Femur (tissue), 1 donor: ENCODE measurements at regions not wholly inside any gene's neighbourhood (a gene's known extent, or its start where the extent isn't known, plus 50 kb on each side); places are given as distances from the start of the nearest gene placed in this dataset.

Experiments used
- DNase-seq: peaks from one replicate; pipeline ENCODE4 v3.0.0-alpha.2; 2017

DNA sequence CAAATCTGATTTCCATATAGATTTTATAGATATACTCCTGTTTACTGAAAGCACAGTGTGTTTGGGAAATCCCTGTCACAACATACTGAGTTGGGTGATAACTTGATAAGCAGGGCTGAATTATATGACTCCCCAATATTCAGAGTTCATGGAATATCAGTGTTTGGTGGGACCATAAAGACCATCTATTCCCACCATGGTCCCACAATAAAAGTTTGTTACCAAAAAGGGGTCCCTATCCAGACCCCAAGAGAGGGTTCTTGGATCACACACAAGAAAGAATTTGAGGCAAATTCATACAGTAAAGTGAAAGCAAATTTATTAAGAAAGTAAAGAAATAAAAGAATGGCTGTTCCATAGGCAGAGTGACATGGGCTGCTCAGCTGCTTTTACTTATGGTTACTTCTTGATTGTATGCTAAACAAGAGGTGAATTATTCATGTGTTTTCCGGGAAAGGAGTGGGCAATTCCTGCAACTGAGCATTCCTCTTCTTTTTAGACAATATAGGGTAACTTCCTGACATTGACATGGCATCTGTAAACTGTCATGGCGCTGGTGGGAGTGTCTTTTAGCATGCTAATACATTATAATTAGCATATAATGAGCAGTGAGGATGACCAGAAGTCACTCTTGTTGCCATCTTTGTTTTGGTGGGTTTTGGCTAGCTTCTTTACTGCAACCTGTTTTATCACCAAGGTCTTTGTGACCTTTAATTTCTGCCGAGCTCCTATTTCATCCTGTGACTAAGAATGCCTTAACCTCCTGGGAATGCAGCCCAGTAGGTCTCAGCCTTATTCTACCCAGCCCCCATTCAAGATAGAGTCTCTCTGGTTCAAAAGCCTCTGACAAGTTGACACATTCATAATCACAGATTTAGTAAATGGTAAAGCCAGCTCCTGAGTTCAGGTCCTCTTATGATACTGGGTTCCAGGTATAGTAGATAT is 240.6 kb upstream of the PDGFD start:
- no peak for DNase-seq

DNA sequence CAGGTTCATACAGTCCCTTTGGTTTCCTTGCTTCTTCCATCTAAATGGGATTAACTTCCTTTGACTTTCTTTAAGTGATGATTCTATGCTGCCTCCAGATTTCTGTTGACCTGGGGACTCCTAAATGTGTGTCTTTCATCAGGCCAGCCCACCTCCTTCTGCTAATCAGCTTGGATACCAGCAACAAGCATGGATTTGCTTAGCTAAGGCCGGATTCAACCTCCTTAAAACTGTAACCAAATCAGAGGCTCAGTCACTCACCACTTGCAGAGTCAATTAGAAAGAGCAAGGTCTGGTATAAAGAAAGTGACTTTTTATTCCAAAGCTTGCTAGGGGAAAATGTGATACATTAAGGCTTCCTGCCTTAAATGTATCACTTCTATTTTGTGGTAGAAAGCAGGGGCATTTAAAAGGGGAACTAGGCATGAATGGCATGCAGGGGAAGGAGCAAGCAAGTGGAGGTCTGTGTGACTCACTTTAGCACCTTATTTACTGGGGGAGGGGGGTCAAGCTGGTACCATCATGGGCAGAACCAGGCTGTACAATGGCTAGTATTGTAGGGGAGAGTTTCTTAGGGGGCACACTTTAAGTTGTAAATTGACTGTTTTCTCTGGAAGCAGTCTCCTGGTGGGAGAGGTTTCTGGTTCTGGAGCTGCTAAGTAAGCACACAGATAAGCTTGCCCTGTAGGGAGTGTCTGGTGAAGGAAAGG is 239.0 kb upstream of the PDGFD start:
- no peak for DNase-seq

DNA sequence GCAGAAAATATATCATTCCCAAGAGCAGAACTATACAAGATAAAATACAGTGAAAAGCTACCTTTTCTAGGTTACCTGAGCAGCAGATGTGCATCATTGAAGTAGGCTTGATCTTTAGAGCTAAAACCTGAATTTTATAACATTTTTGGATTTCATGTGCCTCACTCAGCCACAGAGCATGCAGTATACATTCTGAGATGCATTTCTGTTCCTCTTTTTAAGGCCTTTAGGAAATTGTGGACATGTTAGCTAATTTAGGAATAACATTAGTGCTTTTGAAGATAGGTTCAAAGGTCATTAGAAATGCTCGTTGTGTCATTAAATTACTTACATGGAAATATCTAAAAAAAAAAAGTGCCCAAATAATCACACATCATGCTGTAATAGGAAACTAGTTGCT is 230.6 kb upstream of the PDGFD start:
- no peak for DNase-seq

DNA sequence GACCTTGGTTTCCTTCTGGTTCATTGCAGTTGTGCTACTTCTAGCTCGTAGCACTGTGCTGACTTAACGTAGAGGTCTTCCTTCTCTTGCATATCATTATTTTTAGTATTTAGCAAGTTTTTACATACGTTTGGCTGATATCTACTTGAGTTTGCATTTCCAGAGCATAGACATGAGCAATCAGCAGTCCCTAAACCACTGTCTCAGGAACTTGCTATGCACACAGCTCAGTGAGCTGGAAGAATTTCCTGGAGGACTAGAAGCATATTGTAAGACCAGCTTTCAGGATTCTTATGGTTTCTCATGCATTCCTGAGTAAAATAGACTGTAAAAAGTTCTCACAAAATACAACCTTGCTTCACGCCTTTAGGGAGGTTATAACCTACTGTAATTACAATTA is 226.7 kb upstream of the PDGFD start:
- DNase-seq = no peak

DNA sequence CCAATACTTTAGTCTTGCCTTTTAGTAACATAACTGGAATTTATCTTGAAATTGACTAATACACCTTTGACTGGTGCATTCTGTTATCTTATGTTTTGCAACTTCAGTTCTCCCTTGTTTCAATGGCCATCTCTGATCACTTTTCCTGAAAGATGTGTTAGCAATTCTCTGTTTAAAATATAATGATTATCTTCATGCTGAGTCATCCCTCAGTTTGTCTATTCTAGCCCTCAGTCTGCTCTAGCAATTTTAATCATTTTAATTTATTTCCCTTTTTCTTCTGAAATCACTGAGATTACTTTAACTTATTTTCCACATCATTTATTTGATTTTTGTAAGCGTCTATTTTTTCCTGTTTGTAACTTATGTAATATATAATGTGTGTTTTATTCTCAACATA is 221.9 kb upstream of the PDGFD start:
- DNase-seq = no peak

DNA sequence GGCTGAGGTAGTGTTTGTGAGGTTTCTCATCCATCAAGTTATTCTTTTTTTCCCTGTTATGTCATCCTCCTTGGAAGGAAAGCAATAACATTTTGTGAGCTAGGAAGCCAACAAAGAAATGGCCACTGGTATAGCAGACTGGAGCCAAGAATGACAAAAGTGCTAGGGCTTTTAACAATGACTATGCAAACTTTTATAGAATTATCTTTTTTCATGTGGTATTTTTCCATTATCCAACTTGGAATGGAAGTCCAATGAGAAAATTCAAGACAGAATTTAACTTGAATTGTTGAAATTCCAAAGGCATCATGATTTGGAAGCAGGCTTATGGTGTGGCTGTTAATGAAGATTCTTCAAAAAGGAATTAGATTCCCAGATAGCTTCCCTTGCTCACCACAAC is 216.4 kb upstream of the PDGFD start:
- DNase-seq = no peak

DNA sequence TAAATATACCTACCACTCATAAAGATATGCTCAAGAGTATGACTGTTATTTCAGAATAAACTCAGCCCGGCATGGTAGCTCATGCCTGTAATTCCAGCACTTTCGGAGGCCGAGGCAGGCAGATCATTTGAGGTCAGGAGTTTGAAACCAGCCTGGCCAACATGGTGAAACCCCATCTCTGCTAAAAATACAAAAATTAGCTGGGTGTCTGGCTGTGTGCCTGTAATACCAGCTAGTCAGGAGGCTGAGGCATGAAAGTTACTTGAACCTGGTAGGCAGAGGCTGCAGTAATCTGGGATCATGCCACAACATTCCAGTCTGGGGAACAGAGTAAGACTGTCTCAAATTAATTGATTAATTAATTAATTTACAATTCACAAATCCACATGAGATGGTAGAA is 208.2 kb upstream of the PDGFD start:
- DNase-seq = no peak

DNA sequence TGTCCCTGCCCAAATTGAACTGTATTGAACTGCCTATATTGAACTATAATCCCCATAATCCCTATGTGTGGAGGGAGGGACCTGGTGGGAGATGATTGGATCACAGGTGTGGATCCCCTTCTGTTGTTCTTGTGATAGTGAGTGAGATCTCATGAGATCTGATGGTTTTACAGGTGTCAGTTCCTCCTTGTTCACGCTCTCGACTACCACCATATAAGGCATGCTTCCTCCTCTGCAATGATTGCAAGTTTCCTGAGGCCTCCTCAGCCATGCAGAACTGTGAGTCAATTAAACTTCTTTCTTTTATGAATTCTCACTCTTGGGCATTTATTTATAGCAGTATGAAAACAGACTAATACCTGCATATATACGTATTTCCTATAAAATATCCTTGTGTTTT is 206.5 kb upstream of the PDGFD start:
- no peak for DNase-seq

DNA sequence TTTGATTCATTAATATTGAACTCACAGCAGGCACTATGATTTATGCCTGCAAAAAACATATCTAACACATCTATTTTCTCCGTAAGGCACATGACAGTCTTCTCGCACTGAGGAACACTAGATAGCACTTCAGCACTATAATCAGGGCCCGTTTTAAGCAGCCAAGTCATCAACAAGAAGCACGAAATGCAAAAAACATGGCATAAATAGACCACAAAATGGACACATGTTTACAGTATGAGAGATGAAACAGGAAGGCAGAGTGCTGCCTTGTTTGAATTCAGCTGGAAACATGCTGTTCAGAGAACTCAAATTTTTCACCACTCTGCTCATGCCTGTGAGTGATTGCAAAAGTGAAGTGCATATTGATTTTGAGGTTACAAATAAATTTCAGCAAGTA is 205.8 kb upstream of the PDGFD start:
- no peak for DNase-seq

DNA sequence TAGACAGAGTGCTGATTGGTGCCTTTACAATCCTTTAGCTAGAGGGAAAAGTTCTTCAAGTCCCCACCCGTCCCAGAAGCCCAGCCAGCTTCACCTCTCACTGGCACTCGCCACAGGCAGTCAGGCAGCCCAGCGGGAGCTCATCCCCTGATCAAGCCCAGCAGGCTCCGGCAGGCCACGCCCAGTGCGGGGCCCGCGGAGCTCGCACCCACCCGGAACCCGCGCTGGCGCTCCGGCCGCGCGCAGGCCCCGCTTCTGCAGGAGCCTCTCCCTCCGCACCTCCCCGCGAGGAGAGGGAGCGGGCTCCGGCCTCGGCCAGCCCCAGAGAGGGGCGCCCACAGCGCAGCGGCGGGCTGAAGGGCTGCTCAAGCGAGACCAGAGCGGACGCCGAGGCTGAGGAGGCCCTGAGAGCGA is 202.4 kb upstream of the PDGFD start:
- DNase-seq = no peak

DNA sequence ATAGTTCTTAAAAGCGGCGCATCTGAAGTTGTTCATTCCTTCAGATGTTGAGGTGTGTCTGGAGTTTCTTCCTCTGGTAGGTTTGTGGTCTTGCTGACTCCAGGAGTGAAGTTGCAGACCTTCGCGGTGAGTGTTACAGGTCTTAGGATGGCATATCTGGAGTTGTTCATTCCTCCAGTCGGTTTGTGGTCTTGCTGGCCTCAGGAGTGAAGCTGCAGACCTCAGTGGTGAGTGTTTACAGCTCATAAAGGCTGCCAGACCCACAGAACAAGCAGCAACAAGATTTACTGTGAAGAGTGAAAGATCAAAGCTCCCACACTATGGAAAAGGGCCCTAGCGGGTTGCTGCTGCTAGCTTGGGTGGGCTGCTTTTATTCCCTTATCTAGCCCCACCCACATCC is 201.7 kb upstream of the PDGFD start:
- no peak for DNase-seq

DNA sequence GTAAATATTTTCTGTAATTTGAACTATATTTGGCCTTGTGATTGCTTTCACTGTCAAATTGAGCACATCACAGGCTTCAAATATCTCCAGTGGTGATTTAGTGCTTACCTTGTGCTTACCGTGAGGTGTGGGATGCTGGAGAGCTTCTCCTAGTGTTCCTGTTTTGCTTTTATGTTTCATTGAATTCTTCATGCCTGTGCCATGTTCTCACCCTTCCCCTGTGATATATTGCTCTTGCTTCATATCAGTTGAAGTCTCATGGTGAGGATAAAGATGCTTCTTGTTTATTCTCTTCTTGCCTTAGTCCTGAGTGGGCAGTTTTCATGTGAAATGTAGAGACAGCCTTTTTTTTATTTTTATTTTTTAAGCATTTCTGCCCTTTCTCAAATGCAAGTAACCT is 198.0 kb upstream of the PDGFD start:
- no peak for DNase-seq

DNA sequence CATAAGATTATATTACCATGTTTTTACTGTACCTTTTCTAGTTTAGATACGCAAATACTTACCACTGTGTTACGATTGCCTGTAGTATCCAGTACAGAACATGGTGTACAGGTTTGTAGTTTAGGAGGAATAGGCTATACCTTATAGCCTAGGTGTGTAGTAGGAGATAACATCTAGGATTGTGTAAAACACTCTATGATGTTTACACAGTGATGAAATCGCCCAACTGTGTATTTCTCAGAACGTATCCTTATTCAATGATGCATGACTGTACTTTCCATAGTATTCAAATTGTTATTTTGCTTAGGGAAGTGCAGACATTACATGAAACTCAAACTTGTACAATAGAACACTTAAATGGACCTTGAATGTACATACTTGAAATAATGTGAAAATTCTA is 188.1 kb upstream of the PDGFD start:
- DNase-seq = no peak

DNA sequence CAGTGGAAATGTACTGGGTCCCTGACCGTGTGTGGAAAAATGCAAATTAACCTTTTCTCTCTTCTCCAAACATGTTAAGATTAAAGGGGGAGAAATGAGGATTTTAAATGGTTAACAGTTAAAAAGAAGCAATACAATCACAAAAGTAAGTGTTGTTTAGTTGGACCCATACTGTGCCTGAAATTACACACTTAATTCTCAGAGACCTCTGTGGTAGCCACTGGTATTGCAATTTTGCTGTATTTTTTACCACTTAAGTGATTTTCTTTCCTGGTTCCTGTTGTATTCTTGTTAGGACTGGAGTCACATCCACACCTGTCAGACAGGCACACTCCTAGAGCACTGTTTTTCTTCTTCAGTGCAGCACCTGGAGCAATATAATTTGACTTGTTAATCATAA is 179.6 kb upstream of the PDGFD start:
- no peak for DNase-seq

DNA sequence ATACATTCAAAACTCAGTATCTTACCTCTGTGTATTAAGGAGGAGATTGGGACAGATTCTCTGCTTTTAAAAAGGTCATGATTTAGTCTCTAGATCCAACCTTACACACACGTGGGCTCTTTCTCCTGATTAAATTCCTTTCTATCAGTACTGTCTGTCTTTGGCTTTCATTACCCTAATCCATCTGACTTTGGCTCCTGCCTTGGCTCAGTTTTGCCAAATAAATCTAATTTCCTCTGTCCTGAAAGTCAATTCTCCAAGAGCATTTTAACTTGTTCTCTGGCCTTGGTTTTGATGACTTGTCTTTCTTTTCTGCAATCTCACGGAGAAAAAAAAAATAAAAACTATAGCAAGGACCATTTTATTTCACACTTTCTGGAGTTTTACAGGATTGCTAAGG is 176.6 kb upstream of the PDGFD start:
- DNase-seq = no peak

DNA sequence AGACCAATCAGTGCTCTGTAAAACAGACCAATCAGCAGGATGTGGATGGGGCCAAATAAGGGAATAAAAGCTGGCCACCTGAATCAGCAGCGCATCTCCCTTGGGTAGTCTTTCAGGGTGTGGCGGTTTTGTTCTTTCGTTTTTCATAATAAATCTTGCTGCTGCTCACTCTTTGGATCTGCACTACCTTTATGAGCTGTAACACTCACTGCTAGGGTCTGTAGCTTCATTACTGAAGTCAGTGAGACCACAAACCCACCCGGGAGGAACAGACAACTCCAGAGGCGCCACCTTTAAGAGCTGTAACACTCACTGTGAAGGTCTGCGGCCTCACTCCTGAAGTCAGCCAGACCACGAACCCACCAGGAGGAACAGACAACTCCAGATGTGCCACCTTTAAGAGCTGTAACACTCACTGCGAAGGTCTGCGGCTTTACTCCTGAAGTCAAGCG is 175.5 kb upstream of the PDGFD start:
- DNase-seq = no peak

DNA sequence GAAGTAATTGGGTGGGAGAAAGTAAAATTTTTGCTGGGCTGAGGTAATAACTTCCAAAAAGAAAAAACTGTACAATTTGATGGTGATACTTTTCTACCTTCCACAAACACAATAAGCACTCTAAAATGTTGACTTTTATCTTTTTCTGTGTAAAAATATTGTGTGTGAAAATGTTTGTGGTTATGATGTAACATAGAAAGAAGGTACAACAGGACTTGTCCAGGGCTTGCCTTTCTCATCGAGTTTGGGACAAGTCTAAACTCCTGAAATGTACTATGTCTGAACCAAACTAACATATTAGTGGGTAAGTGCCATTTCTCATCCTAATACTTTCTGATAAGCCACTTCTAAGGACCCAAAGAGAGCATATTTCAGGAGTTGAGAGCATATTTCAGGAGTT is 174.2 kb upstream of the PDGFD start:
- no peak for DNase-seq

DNA sequence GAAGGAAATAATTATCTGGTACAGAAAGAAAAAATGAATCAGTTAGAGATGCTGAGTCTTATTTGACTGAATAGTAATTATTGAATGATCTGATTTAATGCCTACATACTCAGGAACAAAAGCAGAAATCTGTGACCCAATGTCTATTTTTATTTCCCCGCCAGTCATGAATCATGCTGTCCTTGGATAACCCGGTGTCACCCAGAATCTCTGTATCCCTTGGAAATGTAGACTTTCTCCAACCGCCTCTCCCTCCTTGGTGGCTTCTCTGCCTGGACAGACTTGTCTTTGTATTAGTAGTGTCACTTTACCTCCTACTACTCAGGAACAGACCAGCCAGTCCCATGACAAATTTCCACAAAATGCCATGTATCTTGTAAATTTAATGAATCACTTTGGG is 173.3 kb upstream of the PDGFD start:
- no peak for DNase-seq

DNA sequence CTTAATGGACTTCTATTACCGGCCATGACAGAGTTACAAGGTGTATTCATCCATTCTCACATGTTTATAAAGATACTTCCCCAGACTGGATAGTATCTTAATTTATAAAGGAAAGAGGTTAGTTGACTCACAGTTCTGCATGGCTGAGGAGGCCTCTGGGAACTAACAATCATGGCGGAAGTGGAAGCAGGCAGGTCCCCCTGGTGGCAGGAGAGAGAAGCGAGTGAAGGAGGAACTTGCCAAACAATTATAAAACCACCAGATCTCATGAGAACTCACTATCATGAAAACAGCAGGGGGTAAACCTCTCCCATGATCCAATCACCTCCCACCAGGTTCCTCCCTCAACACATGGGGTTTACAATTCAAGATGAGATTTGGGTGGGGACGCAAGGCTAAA is 170.0 kb upstream of the PDGFD start:
- DNase-seq = no peak

DNA sequence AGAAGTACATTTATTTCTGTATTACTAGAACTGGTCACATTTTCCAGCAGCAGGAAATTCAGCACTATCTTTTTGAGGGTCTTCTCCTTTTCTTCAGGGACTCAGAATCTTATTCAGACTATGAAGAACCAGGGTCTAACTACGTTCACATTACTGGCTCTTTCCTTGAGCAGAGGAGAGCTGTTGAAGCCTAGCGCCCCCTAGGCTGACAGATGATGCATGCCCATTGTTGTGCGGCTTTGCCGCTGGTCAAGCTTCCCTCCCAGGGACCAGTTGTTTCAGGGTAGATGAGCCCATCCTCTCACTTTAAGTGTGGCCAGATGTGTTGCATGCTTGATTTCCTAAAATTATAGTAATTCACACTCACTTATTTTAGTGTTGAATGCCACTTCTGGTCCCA is 168.2 kb upstream of the PDGFD start:
- no peak for DNase-seq

DNA sequence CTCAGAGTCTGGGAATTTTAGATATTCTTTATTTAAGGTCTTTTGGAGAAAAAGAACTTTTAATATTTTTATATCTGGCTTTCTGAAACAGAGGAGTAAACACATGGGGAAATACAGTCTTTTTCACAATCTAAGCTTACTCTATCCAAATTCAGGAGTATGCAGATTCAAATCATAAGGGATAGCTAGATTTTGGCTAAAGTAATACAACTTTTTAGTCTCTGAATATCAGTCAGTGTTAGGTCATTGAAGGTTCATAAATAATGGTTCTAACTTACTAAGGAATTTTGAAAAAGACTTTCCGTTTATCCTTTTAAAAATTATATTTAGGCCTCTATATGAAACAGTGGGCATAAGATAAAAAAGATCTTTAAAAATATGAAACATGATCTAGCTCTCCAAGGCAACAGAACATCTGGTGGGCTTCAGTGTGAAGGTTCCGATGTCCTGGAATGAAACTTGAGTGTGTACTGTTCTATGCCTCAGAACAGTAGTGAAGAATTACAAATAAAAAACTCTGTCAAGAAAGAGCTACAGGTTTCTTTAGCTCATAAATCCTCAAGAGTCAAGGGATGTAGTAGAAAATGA is 165.2 kb upstream of the PDGFD start:
- no peak for DNase-seq

DNA sequence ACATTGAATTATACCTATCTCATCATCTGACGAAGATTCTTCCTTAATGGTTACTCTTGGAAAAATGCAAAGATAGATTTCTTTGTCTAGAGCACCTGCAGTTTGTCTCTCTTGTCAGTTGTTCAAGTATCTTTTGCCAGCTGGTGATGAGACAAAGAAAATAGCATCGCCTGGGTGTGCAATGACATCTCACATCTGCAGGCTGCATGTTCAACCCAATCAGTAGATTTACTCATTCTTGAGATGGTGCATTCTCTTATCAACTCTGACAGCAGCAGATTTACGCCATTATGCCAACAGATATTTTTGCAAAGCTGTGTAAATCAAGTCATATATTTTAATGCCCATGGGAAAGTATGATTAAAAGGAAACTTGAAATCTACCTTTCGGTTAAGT is 164.6 kb upstream of the PDGFD start:
- DNase-seq = no peak

DNA sequence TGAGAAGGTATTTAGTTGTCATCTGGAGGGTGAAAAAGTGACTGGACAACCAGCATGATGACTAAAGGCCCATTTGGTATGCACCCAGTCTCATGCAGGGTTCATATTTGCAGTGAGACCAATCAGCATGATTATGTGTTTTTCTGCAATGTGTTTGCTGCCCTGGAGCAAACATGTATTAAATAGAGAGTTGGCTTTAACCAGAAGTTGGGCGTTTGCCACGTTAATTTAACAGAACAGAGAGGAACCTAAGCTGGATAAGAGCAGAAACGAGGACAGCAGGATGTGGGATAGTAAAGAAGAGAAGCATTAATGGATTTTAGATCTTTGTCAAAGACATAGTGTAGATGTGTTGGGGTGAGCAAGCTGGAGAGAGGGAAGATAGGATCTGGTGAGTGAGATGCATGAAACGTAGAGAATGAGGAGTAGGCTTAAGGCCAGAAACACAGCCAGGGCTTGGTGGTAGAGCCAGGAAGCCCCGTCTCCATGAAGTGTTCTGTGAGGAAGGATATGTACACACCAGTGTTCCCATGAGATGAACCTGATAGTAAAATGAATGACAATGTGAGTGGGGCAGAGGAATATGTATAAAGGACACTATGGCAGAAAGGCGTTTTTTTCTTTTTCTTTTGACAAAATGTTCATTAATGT is 164.0 kb upstream of the PDGFD start:
- DNase-seq = no peak

DNA sequence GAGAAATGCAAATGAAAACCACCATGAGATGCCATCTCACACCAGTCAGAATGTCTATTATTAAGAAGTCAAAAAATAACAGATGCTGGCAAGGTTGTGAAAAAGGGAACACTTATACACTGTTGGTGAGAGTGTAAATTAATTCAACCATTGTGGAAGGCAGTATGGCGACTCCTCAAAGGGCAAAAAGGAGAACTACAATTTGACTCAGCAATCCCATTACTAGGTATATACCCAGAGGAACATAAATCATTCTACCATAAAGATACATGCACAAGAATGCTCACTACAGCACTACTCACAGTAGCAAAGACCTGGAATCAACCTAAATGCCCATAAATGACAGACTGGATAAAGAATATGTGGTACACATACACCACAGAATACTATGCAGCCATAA is 161.1 kb upstream of the PDGFD start:
- no peak for DNase-seq
